ENCODE measurements at regions not wholly inside any gene's neighbourhood (a gene's known extent, or its start where the extent isn't known, plus 50 kb on each side); places are given as distances from the start of the nearest gene placed in this dataset.

DNA sequence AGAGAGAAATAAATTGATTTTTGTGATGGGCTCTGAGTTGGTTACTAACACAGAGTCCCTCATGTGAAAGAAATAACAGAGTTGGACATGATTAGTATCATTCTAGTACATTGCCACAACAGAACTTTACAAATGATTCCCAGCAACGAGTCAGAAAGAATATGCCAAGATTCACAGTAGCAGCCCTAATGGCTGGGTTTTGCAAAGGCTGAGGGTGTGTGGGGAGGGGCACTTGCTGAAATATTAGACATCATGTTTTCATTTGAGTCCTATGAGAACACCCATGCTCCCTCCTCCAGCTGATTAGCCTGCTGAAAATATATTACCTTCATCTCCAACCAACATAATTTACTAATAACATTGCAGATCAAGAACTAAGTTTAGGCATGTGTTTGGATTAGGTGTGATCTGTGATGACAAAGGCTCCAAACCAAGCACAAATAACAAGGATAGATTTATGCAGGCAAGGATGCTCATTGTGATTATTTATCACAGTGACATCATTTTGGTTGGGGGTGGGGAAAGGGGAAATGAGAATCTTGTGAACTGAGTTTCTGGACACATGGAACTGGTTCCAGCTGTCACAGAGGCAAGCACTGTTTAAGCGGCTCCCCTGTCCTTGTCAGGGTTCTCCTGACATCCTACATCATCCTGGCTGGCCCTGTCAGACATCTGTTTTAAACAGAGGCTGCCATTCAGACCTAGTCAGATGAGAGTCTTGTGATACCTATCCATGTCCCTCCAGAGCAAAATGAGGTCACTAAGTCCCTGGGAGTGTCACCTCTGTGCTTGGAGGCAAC lies 205.8 kb upstream of the NCKAP5 start:
- no peak for DNase-seq
- no peaks in the 10 kb centered on the region for H3K27me3 ChIP-seq
- no peaks in the 10 kb centered on the region for H3K36me3 ChIP-seq
- H3K4me3 ChIP-seq = no peak overlapping the region
- no peak for TF ChIP-seq CTCF (IDR thresholded peaks at IDR 0.05)
- peaks cover 9% of the 10 kb centered on the region for H3K4me1 ChIP-seq
- no peak for ATAC-seq
- no peaks in the 10 kb centered on the region for H3K9me3 ChIP-seq
- H3K27ac ChIP-seq = no peak overlapping the region
- intact Hi-C loops (cut with DNase I) = no loop called here

DNA sequence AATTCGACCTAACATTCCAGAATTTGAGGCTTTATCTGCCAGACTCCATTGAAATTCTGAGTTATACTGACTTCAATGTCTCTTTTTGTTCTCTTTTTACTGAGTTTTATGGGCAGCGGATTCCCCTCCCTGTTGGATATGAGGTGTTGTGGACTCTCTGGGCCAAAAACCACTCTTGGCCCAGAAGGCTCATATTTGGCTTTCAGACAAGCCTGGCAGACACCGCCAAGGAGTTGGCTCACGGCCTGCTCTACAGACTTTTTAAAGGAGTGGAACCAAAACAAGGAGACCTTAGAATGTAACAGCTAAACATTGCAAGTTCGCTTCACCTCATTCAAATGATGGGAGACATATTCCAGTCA lies 206.4 kb upstream of the NCKAP5 start:
- peaks cover 9% of the 10 kb centered on the region for H3K4me1 ChIP-seq
- DNase-seq (no peak), ATAC-seq (peak; percentile 44)
- H3K27ac ChIP-seq = no peak overlapping the region
- H3K9me3 ChIP-seq = no peaks in the 10 kb centered on the region
- no peak for TF ChIP-seq CTCF (IDR thresholded peaks at IDR 0.05)
- intact Hi-C loops (cut with DNase I) = no loop called here
- no peaks in the 10 kb centered on the region for H3K27me3 ChIP-seq
- H3K36me3 ChIP-seq = no peaks in the 10 kb centered on the region
- H3K4me3 ChIP-seq = no peak overlapping the region

DNA sequence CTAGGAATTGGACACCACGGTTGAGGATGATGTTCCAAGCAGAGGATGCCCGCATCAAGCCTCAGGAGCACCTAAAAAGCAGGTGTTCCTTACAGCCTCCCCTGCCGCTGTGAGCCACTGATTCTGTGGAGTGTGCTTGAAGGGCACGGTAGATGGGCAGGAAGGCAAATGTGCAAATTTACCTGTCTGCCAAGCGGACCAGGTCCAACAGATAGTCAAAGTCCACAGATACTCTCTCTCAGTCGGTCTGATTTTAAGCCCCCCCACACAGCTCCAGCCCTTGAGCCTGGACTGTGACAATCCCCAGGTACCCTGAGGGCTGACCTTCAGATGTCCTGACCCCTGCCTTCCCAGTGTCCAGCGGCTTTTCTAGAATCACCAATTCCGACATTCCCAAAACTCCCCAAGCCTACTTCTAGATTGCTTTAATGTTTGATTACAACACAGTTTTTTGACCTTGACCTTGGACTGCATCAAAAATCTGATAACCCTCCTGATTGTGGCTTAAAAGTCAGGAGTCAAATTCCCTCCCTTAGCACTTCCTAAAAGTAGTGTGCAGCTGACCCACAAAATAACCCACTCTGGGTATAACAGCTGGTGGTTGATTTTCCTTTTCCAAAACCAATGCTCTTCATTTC lies 208.8 kb upstream of the NCKAP5 start:
- Histone ChIP-seq H3K4me3 (no peak overlapping the region), H3K36me3 (no peaks in the 10 kb centered on the region), H3K9me3 (no peaks in the 10 kb centered on the region), H3K4me1 (peaks cover 12% of the 10 kb centered on the region), H3K27me3 (no peaks in the 10 kb centered on the region), H3K27ac (no peak overlapping the region)
- DNase-seq (no peak), ATAC-seq (no peak)
- intact Hi-C loops (cut with DNase I) = no loop called here
- TF ChIP-seq CTCF (IDR thresholded peaks at IDR 0.05) = no peak

DNA sequence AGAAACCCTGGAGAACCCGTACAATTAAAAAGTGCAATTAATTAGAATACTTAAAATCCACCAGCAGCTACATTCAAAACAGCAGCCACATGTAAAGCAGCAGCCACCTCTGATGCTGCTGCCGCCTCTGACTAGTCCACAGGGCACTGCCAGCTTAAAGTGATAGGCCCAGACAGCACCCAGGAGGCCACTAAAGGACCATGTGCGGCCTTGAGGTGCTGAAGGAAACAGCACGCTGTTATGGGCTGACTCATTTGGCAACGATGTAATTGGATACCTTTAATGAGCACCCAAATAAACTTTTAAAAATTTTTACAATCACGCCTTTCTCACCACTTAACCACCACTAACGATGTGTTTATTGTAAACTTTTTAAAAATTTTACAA lies 209.3 kb upstream of the NCKAP5 start:
- DNase-seq (no peak), ATAC-seq (peak; percentile 50)
- no peak overlapping the region for H3K4me3 ChIP-seq
- H3K36me3 ChIP-seq = no peaks in the 10 kb centered on the region
- peaks cover 12% of the 10 kb centered on the region for H3K4me1 ChIP-seq
- H3K9me3 ChIP-seq = no peaks in the 10 kb centered on the region
- TF ChIP-seq CTCF (IDR thresholded peaks at IDR 0.05) = no peak
- no peak overlapping the region for H3K27ac ChIP-seq
- intact Hi-C loops (cut with DNase I) = no loop called here
- H3K27me3 ChIP-seq = no peaks in the 10 kb centered on the region

- no peak overlapping the region for H3K4me3 ChIP-seq
- H3K27ac ChIP-seq = no peak overlapping the region
- H3K9me3 ChIP-seq = no peaks in the 10 kb centered on the region
- TF ChIP-seq CTCF (IDR thresholded peaks at IDR 0.05) = peak; percentile 84
- ATAC-seq (peak; percentile 87), DNase-seq (no peak)
- H3K27me3 ChIP-seq = no peaks in the 10 kb centered on the region
- H3K36me3 ChIP-seq = no peaks in the 10 kb centered on the region
- intact Hi-C loops (cut with DNase I) = no loop called here
- H3K4me1 ChIP-seq = peaks cover 3% of the 10 kb centered on the region
Observed at GRCh38 chr2:133780099-133780996, 212.1 kb upstream of the NCKAP5 start.
